ENCODE measurements at regions not wholly inside any gene's neighbourhood (a gene's known extent, or its start where the extent isn't known, plus 50 kb on each side); places are given as distances from the start of the nearest gene placed in this dataset.

GRCh38 chr3:106168962-106169750, 300.3 kb upstream of the CBLB start:
- TF ChIP-seq EP300 (IDR thresholded peaks at IDR 0.05; ENCODE audit: low read depth) (no peak), POLR2AphosphoS5 (IDR thresholded peaks at IDR 0.05) (no peak), POLR2A (IDR thresholded peaks at IDR 0.05) (no peak)
- TF ChIP-seq, protein P1, sequence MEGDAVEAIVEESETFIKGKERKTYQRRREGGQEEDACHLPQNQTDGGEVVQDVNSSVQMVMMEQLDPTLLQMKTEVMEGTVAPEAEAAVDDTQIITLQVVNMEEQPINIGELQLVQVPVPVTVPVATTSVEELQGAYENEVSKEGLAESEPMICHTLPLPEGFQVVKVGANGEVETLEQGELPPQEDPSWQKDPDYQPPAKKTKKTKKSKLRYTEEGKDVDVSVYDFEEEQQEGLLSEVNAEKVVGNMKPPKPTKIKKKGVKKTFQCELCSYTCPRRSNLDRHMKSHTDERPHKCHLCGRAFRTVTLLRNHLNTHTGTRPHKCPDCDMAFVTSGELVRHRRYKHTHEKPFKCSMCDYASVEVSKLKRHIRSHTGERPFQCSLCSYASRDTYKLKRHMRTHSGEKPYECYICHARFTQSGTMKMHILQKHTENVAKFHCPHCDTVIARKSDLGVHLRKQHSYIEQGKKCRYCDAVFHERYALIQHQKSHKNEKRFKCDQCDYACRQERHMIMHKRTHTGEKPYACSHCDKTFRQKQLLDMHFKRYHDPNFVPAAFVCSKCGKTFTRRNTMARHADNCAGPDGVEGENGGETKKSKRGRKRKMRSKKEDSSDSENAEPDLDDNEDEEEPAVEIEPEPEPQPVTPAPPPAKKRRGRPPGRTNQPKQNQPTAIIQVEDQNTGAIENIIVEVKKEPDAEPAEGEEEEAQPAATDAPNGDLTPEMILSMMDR (IDR thresholded peaks at IDR 0.05) = no peak
- no peak overlapping the region for H3K4me3 ChIP-seq
- H3K27me3 ChIP-seq = no peaks in the 10 kb centered on the region
- H3K27ac ChIP-seq = no peak overlapping the region
- H3K4me1 ChIP-seq = no peaks in the 10 kb centered on the region
- H3K9me3 ChIP-seq = no peaks in the 10 kb centered on the region
- H3K36me3 ChIP-seq = no peaks in the 10 kb centered on the region
- WGBS, 2 donors (ENCODE audit: low coverage in 1 of 2) = 77 to 78% methylated on average over 5 of the region's 5 CpGs
- DNase-seq = no peak
- in situ Hi-C loops (cut with MboI; ENCODE audit: low pct_ligation_motif_present in 1 of 4, low pct_unique_long_range_greater_than_20kb in 1 of 4, low sequenced_read_pairs in 3 of 4) (loop anchor here in 1 of 4 donors (25.0 kb wide), 1 partner anchor 107 kb away; no protein-coding TSS in a partner anchor), intact Hi-C loops (cut with DNase I; ENCODE audit: low total_unique reads) (no loop called here)

DNA sequence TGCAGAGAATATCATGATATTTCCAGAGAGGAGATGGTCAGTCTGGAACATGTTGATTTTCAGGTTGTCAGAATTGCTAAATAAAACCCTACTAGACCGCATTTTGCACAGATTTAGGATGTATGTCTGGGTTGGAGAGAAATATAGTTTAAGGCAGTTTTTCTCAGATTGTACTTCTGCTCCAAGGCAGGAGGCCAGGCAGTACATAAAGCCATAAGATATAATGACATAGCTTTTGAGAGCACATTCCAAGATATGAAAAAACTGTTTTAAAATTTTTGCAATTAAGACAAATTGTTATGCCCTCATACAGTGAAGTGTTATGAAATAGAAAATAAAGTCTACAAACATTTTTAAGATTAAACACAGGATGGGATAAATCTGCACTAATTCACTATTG, 301.8 kb upstream of the CBLB start:
- TF ChIP-seq EP300 (IDR thresholded peaks at IDR 0.05; ENCODE audit: low read depth) = no peak
- no peak for TF ChIP-seq POLR2AphosphoS5 (IDR thresholded peaks at IDR 0.05)
- TF ChIP-seq POLR2A (IDR thresholded peaks at IDR 0.05) = no peak
- no peaks in the 10 kb centered on the region for H3K27me3 ChIP-seq
- no peak overlapping the region for H3K4me3 ChIP-seq
- intact Hi-C loops (cut with DNase I; ENCODE audit: low total_unique reads) = no loop called here
- in situ Hi-C loops (cut with MboI; ENCODE audit: low pct_ligation_motif_present in 1 of 4, low pct_unique_long_range_greater_than_20kb in 1 of 4, low sequenced_read_pairs in 3 of 4) = loop anchor here in 1 of 4 donors (25.0 kb wide), 1 partner anchor 108 kb away; no protein-coding TSS in a partner anchor
- H3K4me1 ChIP-seq = no peaks in the 10 kb centered on the region
- H3K27ac ChIP-seq = no peak overlapping the region
- no peaks in the 10 kb centered on the region for H3K36me3 ChIP-seq
- 67 to 90% methylated on average over 1 of the region's 1 CpG for WGBS, 2 donors (ENCODE audit: low coverage in 1 of 2)
- H3K9me3 ChIP-seq = no peaks in the 10 kb centered on the region
- DNase-seq = no peak

- Histone ChIP-seq H3K4me1 (peaks cover 0 to 4% (median 0%) of the 10 kb centered on the region in 4 donors), H3K4me3 (no peak overlapping the region), H3K27ac (no peak overlapping the region), H3K36me3 (no peaks in the 10 kb centered on the region), H3K9me3 (no peaks in the 10 kb centered on the region), H3K27me3 (no peaks in the 10 kb centered on the region)
- intact Hi-C loops (cut with DNase I; ENCODE audit: low total_unique reads) (no loop called here), in situ Hi-C loops (cut with MboI; ENCODE audit: low pct_ligation_motif_present in 1 of 4, low pct_unique_long_range_greater_than_20kb in 1 of 4, low sequenced_read_pairs in 3 of 4) (loop anchor here in 1 of 4 donors (25.0 kb wide), 1 partner anchor 110 kb away; no protein-coding TSS in a partner anchor)
- TF ChIP-seq POLR2A (IDR thresholded peaks at IDR 0.05) = no peak
- no peak for TF ChIP-seq EP300 (IDR thresholded peaks at IDR 0.05; ENCODE audit: low read depth)
- TF ChIP-seq, protein P1 (IDR thresholded peaks at IDR 0.05) = no peak
- TF ChIP-seq POLR2AphosphoS5 (IDR thresholded peaks at IDR 0.05) = no peak
- 87 to 89% methylated on average over 4 of the region's 4 CpGs for WGBS, 2 donors (ENCODE audit: low coverage in 1 of 2)
- no peak for DNase-seq
Measured at GRCh38 chr3:106172101-106172500, 303.3 kb upstream of the CBLB start.

DNA sequence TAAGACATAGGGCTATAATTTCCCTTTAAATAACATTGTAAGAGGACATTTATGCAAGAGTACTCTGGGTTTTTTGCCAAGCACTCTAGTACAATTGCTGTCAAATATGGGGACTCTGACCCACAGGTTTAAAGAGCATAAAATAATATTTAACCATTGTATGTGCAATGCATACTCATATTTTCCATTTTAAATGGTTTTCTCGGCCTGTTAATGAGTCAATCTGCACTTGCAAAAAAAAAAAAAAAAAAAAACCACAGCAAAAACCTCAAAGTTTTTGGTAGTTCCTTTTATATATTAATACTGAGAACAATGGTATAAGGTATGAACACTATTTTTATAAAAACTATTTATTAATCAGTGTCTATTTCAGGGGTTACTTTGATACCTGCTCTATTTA, 304.0 kb upstream of the CBLB start:
- in situ Hi-C loops (cut with MboI; ENCODE audit: low pct_ligation_motif_present in 1 of 4, low pct_unique_long_range_greater_than_20kb in 1 of 4, low sequenced_read_pairs in 3 of 4) = loop anchor here in 1 of 4 donors (25.0 kb wide), 1 partner anchor 110 kb away; no protein-coding TSS in a partner anchor
- intact Hi-C loops (cut with DNase I; ENCODE audit: low total_unique reads) = no loop called here
- 17 to 42% methylated on average over 1 of the region's 1 CpG for WGBS, 2 donors (ENCODE audit: low coverage in 1 of 2)
- Histone ChIP-seq H3K4me1 (peaks cover 0 to 4% (median 0%) of the 10 kb centered on the region in 4 donors), H3K36me3 (no peaks in the 10 kb centered on the region), H3K27ac (no peak overlapping the region), H3K27me3 (no peaks in the 10 kb centered on the region), H3K9me3 (no peaks in the 10 kb centered on the region), H3K4me3 (no peak overlapping the region)
- no peak for DNase-seq
- no peak for TF ChIP-seq POLR2A (IDR thresholded peaks at IDR 0.05)
- TF ChIP-seq, protein P1 (IDR thresholded peaks at IDR 0.05) = no peak
- TF ChIP-seq EP300 (IDR thresholded peaks at IDR 0.05; ENCODE audit: low read depth) = no peak
- no peak for TF ChIP-seq POLR2AphosphoS5 (IDR thresholded peaks at IDR 0.05)

Measured in transverse colon (tissue), 4 donors.